ENCODE measurements at regions not wholly inside any gene's neighbourhood (a gene's known extent, or its start where the extent isn't known, plus 50 kb on each side); places are given as distances from the start of the nearest gene placed in this dataset.

- DNase-seq (ENCODE audit: low spot score): no peak
- TF ChIP-seq CTCF (IDR thresholded peaks at IDR 0.05) (no peak), POLR2A (IDR thresholded peaks at IDR 0.05) (no peak), POLR2AphosphoS5 (IDR thresholded peaks at IDR 0.05) (no peak)
- Histone ChIP-seq H3K27me3 (replicated peaks; ENCODE audit: insufficient read depth) (no peaks in the 10 kb centered on the region), H3K27ac (no peak overlapping the region), H3K9me3 (no peaks in the 10 kb centered on the region), H3K4me1 (replicated peaks) (no peaks in the 10 kb centered on the region), H3K4me3 (no peak overlapping the region), H3K36me3 (no peaks in the 10 kb centered on the region)
- 84% methylated on average over 3 of the region's 3 CpGs for WGBS
- intact Hi-C loops (cut with DNase I): no loop called here
These were observed 151.8 kb upstream of the CADM2 start for GRCh38 chr3:84806958-84807357.

- Histone ChIP-seq H3K36me3 (no peaks in the 10 kb centered on the region), H3K4me3 (no peak overlapping the region), H3K9me3 (no peaks in the 10 kb centered on the region), H3K27ac (no peak overlapping the region), H3K4me1 (replicated peaks) (no peaks in the 10 kb centered on the region), H3K27me3 (replicated peaks; ENCODE audit: insufficient read depth) (no peaks in the 10 kb centered on the region)
- TF ChIP-seq POLR2AphosphoS5 (IDR thresholded peaks at IDR 0.05): no peak
- no peak for TF ChIP-seq CTCF (IDR thresholded peaks at IDR 0.05)
- no peak for TF ChIP-seq POLR2A (IDR thresholded peaks at IDR 0.05)
- 50% methylated on average over 2 of the region's 2 CpGs for WGBS
- no peak for DNase-seq (ENCODE audit: low spot score)
- intact Hi-C loops (cut with DNase I): no loop called here
These were observed 138.7 kb upstream of the CADM2 start for GRCh38 chr3:84820126-84820525.

GRCh38 chr3:84820906-84821305 is 137.9 kb upstream of the CADM2 start:
- intact Hi-C loops (cut with DNase I): no loop called here
- H3K4me3 ChIP-seq: no peak overlapping the region
- no peaks in the 10 kb centered on the region for H3K9me3 ChIP-seq
- no peaks in the 10 kb centered on the region for H3K27me3 ChIP-seq (replicated peaks; ENCODE audit: insufficient read depth)
- H3K4me1 ChIP-seq (replicated peaks): no peaks in the 10 kb centered on the region
- DNase-seq (ENCODE audit: low spot score): no peak
- H3K36me3 ChIP-seq: no peaks in the 10 kb centered on the region
- no peak overlapping the region for H3K27ac ChIP-seq
- no peak for TF ChIP-seq POLR2A (IDR thresholded peaks at IDR 0.05)
- no peak for TF ChIP-seq CTCF (IDR thresholded peaks at IDR 0.05)
- no peak for TF ChIP-seq POLR2AphosphoS5 (IDR thresholded peaks at IDR 0.05)

GRCh38 chr3:84825817-84826216 is 133.0 kb upstream of the CADM2 start:
- intact Hi-C loops (cut with DNase I): no loop called here
- Histone ChIP-seq H3K27me3 (replicated peaks; ENCODE audit: insufficient read depth) (no peaks in the 10 kb centered on the region), H3K4me3 (no peak overlapping the region), H3K9me3 (no peaks in the 10 kb centered on the region), H3K27ac (no peak overlapping the region), H3K4me1 (replicated peaks) (no peaks in the 10 kb centered on the region), H3K36me3 (no peaks in the 10 kb centered on the region)
- TF ChIP-seq POLR2A (IDR thresholded peaks at IDR 0.05) (no peak), POLR2AphosphoS5 (IDR thresholded peaks at IDR 0.05) (no peak), CTCF (IDR thresholded peaks at IDR 0.05) (no peak)
- DNase-seq (ENCODE audit: low spot score): no peak
- WGBS: 83% methylated on average over 1 of the region's 1 CpG

GRCh38 chr3:84830476-84830875 is 128.3 kb upstream of the CADM2 start:
- WGBS: 91% methylated on average over 2 of the region's 2 CpGs
- H3K27ac ChIP-seq: no peak overlapping the region
- no peaks in the 10 kb centered on the region for H3K27me3 ChIP-seq (replicated peaks; ENCODE audit: insufficient read depth)
- H3K9me3 ChIP-seq: no peaks in the 10 kb centered on the region
- intact Hi-C loops (cut with DNase I): no loop called here
- TF ChIP-seq CTCF (IDR thresholded peaks at IDR 0.05) (no peak), POLR2A (IDR thresholded peaks at IDR 0.05) (no peak)
- DNase-seq (ENCODE audit: low spot score): no peak
- no peak overlapping the region for H3K4me3 ChIP-seq
- H3K36me3 ChIP-seq: no peaks in the 10 kb centered on the region
- H3K4me1 ChIP-seq (replicated peaks): no peaks in the 10 kb centered on the region

All from prostate gland (tissue), 2 donors.